GM21381 (cell line): ENCODE measurements at regions not wholly inside any gene's neighbourhood (a gene's known extent, or its start where the extent isn't known, plus 50 kb on each side); places are given as distances from the start of the nearest gene placed in this dataset.

Experiments used
- ATAC-seq: cut with Tn5 transposase; IDR thresholded peaks from one replicate; pipeline ENCODE4 v1.9.1; 2021; ENCODE audit warnings: mild to moderate bottlenecking, moderate library complexity; ENCODE audit not compliant: unreplicated experiment

DNA sequence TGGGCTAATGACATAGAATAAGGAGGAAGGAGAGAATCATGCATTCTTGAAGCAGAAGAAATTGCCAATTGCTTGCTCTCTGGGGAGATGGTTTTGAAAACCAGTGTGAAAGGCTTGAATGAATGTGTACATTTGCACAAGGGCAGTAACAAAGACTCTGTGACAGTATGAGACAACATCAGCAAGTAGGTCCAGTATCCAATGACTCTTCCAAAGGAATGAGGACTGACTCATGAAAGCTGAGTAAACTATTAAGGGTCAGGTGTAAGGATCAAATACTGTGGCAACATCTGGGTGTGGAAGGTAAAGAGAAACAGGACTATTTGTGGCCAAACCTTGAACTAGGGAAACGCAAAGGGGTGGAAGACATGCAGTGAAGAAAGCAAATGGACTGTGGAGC is 886.0 kb upstream of the CHAC2 start:
- no peak for ATAC-seq

- no peak for ATAC-seq
These were observed 886.7 kb upstream of the CHAC2 start for GRCh38 chr2:52880872-52881271.

DNA sequence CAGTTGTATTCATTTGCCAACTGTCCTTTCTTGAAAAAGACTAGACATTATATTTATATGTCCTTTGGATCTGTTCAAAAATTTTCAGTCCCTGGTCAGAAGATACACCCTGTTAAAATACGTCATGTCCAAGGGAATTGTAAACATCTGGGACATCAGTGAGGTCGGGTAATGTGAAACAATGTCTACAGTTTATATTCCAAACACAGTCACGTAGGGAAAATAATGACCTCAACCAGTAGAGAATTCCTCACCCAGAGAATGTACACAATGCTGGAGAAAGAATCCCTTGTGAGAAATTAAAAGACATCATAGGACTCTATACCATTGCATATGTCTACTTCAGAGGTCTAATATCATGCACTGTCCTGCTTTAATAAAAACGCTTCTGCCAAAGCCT is 888.0 kb upstream of the CHAC2 start:
- ATAC-seq, result no peak

GRCh38 chr2:52877703-52878102 is 889.9 kb upstream of the CHAC2 start:
- no peak for ATAC-seq

GRCh38 chr2:52874466-52875106 is 893.0 kb upstream of the CHAC2 start:
- no peak for ATAC-seq

- ATAC-seq, result no peak
These were observed 904.8 kb upstream of the CHAC2 start for GRCh38 chr2:52862801-52863200.

- ATAC-seq, result no peak
These were observed 906.0 kb upstream of the CHAC2 start for GRCh38 chr2:52861596-52861995.

DNA sequence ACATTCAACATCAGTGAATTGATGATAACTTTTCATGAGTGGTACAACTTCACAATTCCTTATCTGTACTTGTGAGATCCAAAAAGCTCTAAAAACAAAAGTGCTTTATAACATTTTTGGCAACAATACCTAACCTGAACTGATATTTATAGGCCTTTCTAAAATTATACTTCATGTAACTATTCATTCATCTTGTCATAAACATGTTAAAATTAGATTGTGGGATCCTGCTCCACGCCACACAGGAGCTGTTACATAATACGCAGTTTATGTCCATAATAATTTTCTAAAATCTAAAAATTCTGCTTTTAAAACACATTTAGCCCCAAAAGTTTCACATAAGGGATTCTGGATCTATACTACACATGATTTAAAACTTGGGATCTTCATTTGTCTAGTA is 908.5 kb upstream of the CHAC2 start:
- no peak for ATAC-seq

DNA sequence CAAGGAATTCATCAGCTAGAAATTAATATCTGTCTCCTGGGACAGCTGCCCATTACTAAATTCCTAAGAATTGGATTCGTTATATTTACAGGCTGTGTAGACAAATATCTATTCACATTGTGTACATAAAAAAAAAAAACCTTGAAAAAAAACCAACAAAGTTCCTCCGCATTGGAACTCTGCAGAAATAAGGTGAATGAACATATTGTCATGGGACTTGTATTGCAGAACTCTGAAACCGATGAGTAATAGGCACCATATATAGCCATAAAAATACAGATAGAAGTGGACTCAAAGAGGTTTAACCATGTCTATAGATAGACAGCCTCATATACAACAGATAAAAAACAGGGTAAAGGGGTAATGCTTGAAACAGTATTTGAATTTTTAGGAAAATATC is 909.9 kb upstream of the CHAC2 start:
- ATAC-seq, result no peak

DNA sequence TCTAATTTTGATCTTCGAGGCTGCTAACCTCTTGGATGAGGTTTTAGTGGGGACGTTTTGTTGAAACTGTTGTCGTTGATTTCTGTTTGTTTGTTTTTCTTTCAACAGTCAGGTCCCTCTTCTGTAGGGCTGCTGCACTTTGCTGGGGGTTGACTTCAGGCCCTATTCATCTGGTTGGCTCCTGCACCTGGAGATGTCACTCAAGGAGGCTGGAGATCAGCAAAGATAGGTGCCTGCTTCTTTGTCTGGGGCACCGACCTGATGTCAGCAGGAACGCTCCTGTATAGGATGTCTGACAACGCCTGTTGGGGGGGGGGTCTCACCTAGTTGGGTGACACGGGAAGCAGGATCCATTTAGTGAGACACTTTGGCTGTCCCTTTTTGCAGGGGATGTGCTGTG is 915.6 kb upstream of the CHAC2 start:
- ATAC-seq, result no peak

- ATAC-seq, result no peak
These were observed 922.7 kb upstream of the CHAC2 start for GRCh38 chr2:52844701-52845423.

GRCh38 chr2:52835909-52836308 is 931.7 kb upstream of the CHAC2 start:
- no peak for ATAC-seq

DNA sequence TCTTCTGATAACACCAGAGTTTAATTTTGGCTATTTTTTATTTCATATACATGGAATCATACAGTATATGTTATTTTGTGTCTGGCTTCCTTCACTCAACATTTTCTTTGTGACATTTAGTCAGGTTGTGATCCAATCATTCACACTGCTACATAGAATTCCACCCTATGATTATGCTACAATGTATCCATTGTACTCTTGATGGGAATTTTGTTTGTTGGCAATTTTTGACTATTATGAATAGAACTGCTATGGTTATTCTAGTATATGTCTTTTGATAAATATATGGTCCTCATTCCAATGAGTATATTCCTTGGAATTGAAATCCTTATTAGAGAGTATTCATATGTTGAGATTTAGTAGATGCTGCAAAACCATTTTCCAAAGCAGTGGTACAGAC is 936.4 kb upstream of the CHAC2 start:
- ATAC-seq, result no peak

GRCh38 chr2:52828112-52828511 is 939.5 kb upstream of the CHAC2 start:
- ATAC-seq, result no peak

DNA sequence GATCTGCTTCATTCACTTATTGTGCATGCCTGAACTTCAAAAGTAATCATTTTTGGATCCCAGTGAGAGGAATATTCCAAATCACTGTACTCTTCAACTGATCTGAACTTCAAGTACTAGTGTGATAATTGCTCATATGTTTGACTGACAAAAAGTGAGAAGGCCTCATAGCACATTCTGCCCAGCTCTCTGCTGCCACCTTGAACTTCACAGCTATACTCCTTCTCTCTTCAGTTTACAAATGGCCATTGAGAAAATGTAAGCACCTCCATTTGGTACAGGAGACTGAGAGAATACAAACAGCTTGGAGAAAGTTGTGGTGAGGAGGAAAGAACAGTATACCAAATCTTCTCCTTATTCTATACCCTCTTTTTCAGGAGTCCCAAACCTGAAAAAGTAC is 946.0 kb upstream of the CHAC2 start:
- ATAC-seq, result no peak

GRCh38 chr2:52818958-52819357 is 948.6 kb upstream of the CHAC2 start:
- ATAC-seq, result no peak

DNA sequence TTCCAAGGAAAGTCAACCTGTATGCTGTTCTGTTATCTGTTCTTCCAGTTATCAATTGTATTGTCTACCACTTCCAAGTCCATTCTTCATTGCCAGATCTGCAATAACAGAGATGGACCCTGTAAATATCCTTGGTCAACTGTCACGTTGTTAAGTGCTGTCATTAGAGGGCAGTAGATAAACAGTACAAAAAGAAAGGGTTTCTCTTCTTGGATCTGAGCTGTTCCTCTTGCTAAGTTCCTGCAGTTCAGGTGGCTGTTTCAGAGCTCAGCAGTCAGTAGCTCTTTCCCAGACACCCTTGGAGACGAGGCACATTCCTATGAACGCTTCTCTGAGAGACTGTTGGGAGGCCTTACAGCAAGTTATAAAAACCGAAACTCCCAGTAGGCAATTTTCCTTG is 957.1 kb upstream of the CHAC2 start:
- ATAC-seq, result no peak

DNA sequence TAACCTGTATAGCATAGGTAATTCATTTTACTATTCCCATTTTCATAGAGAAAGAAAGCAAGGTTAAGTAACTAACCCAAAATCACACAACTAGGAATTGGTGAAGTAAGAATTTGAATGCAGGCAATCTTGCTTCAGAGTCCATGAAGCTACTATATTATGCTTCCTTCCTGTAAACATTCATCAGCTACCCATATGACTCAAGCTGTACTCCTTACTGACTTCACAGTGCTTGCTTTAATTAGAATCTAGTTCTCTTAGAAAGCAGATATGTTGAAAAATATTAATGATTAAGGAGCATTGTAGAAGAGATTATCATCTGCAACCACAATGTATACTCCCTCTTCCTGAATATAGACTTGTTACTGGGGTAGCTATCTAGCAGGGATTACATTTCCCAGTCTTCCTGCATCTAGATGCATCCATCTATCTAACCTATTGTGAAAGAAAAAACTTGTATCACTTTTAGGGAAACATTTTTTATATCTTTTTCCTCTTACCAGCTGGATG is 961.6 kb upstream of the CHAC2 start:
- no peak for ATAC-seq

DNA sequence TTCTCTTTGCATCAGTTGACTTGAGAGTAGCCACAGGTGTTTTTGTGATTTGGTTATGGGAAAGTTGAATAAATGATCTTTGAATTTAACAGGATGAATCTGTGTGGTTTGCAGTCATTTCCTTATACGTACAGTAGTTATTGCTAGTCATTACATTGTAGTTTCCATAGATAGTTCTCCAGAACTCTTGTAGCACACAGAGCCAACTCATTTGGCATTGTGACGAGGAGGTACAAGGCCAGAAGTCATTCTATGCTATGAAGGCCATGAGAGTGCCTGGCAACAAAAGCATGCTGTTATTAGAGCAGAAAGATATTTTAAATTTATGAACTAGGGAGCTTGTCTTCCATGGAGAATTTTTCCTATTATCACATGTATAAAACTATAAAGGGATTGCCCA is 973.0 kb upstream of the CHAC2 start:
- no peak for ATAC-seq

GRCh38 chr2:52779446-52779845 is 988.2 kb upstream of the CHAC2 start:
- ATAC-seq, result no peak

DNA sequence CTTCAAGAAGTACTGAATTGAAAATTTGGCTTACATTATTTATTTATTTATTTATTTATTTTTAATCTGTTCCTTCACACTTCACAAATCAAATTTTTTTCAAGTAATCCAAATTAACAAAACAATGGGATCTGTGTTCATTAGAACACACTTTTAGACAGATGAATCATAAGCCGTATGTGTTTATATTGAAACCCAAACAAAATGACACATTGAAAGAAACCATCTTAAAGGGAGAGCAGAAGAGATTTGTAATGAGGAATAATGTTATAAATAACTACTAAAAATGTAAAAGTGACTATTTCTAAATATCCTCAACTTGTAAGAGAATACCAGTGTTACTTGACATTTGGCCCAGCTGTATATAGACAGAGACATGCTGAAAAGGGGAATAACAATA is 991.0 kb upstream of the CHAC2 start:
- no peak for ATAC-seq

GRCh38 chr2:52775674-52776073 is 991.9 kb upstream of the CHAC2 start:
- ATAC-seq, result no peak

DNA sequence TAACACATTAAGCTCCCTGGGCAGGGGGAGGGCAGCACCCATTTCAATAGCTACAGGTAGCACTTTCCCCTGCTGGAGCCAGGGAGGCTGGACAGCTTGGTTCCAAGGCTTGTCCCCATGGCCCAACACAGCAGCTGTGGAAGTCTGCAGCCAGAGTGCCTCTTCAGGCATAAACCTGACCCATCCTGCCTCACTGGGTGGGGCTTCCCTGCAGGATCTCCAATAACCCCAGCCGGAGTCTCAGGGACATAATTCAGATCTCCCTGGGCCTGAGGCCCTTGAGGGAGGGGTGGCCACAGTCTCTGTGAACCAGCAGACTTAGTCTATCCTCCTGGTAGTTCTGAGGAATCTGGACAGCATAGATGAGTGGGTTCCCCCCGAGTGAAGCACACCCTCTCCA is 1001.9 kb upstream of the CHAC2 start:
- no peak for ATAC-seq
